ENCODE measurements at regions not wholly inside any gene's neighbourhood (a gene's known extent, or its start where the extent isn't known, plus 50 kb on each side); places are given as distances from the start of the nearest gene placed in this dataset.

- no peak for TF ChIP-seq CTCF (IDR thresholded peaks at IDR 0.05; ENCODE audit: borderline replicate concordance, insufficient read depth, low read depth, low read length)
- no peak overlapping the region for H3K4me3 ChIP-seq (ENCODE audit: low read depth, low read length)
These were observed 107.3 kb upstream of the WWC1 start for GRCh38 chr5:168184103-168184502.

GRCh38 chr5:168186289-168187074 is 105.0 kb upstream of the WWC1 start:
- no peak for TF ChIP-seq CTCF (IDR thresholded peaks at IDR 0.05; ENCODE audit: borderline replicate concordance, insufficient read depth, low read depth, low read length)
- H3K4me3 ChIP-seq (ENCODE audit: low read depth, low read length), result no peak overlapping the region

- no peak for TF ChIP-seq CTCF (IDR thresholded peaks at IDR 0.05; ENCODE audit: borderline replicate concordance, insufficient read depth, low read depth, low read length)
- H3K4me3 ChIP-seq (ENCODE audit: low read depth, low read length), result no peak overlapping the region
These were observed 103.8 kb upstream of the WWC1 start for GRCh38 chr5:168187614-168188013.

- no peak overlapping the region for H3K4me3 ChIP-seq (ENCODE audit: low read depth, low read length)
- TF ChIP-seq CTCF (IDR thresholded peaks at IDR 0.05; ENCODE audit: borderline replicate concordance, insufficient read depth, low read depth, low read length), result no peak
These were observed 103.3 kb upstream of the WWC1 start for GRCh38 chr5:168188182-168188581.

GRCh38 chr5:168192120-168192519 is 99.3 kb upstream of the WWC1 start:
- TF ChIP-seq CTCF (IDR thresholded peaks at IDR 0.05; ENCODE audit: borderline replicate concordance, insufficient read depth, low read depth, low read length), result no peak
- no peak overlapping the region for H3K4me3 ChIP-seq (ENCODE audit: low read depth, low read length)

GRCh38 chr5:168193493-168194250 is 97.8 kb upstream of the WWC1 start:
- TF ChIP-seq CTCF (IDR thresholded peaks at IDR 0.05; ENCODE audit: borderline replicate concordance, insufficient read depth, low read depth, low read length), result no peak
- H3K4me3 ChIP-seq (ENCODE audit: low read depth, low read length), result no peak overlapping the region

- TF ChIP-seq CTCF (IDR thresholded peaks at IDR 0.05; ENCODE audit: borderline replicate concordance, insufficient read depth, low read depth, low read length), result no peak
- H3K4me3 ChIP-seq (ENCODE audit: low read depth, low read length), result no peak overlapping the region
These were observed 96.3 kb upstream of the WWC1 start for GRCh38 chr5:168195110-168195509.

Measured in GM12875 (cell line).